ENCODE measurements at regions not wholly inside any gene's neighbourhood (a gene's known extent, or its start where the extent isn't known, plus 50 kb on each side); places are given as distances from the start of the nearest gene placed in this dataset.
"Not testable (repeated sequence)": the region's sequence is repeated elsewhere in the genome, so short reads cannot be mapped to it uniquely, and the experiment has no call there.

GRCh38 chr12:13924286-13924685, 57.1 kb downstream of the GRIN2B start:
- H3K9me3 Mint-ChIP-seq, result peaks cover 0 to 9% of the 10 kb centered on the region in 2 donors
- no peak overlapping the region for H3K4me3 Mint-ChIP-seq
- H3K27me3 Mint-ChIP-seq, result peaks cover 9 to 11% of the 10 kb centered on the region in 2 donors
- ATAC-seq (replicated peaks) (no peak), DNase-seq (no peak)
- no peaks in the 10 kb centered on the region for H3K36me3 Mint-ChIP-seq (ENCODE audit: insufficient read depth)
- H3K27ac Mint-ChIP-seq, result no peak overlapping the region
- no peaks in the 10 kb centered on the region for H3K4me1 Mint-ChIP-seq (ENCODE audit: low read depth in 2 of 2)

GRCh38 chr12:13918897-13919296, 62.5 kb downstream of the GRIN2B start:
- no peaks in the 10 kb centered on the region for H3K4me1 Mint-ChIP-seq (ENCODE audit: low read depth in 2 of 2)
- no peaks in the 10 kb centered on the region for H3K36me3 Mint-ChIP-seq (ENCODE audit: insufficient read depth)
- H3K9me3 Mint-ChIP-seq, result no peaks in the 10 kb centered on the region
- no peaks in the 10 kb centered on the region for H3K27me3 Mint-ChIP-seq
- ATAC-seq (replicated peaks) (no peak), DNase-seq (no peak)
- no peak overlapping the region for H3K27ac Mint-ChIP-seq
- no peak overlapping the region for H3K4me3 Mint-ChIP-seq

GRCh38 chr12:13915096-13915495, 66.3 kb downstream of the GRIN2B start:
- Mint-ChIP-seq H3K4me3 (no peak overlapping the region), H3K27ac (no peak overlapping the region), H3K4me1 (ENCODE audit: low read depth in 2 of 2) (peaks cover 0 to 1% of the 10 kb centered on the region in 2 donors), H3K36me3 (ENCODE audit: insufficient read depth) (no peaks in the 10 kb centered on the region), H3K27me3 (no peaks in the 10 kb centered on the region), H3K9me3 (no peaks in the 10 kb centered on the region)
- DNase-seq (no peak), ATAC-seq (replicated peaks) (no peak)

DNA sequence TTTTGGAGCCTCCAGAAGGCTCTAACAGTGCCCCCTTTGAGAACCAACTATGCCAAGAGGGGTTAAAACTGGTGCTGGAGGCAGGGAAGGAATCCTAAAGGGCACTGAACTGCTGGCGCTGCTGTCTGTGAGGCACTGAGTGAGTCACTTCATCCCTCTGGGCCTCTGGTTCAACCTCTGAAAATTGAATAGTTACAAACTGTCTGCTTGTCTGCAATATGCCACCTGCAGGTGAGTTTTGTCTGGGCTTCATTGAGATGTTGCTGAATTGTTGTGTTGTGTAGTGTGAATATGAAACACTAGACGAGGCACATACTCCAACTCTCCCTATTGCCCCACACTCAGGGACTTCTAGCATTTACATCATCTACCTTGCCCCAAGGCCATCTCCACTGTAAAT, 68.0 kb downstream of the GRIN2B start:
- DNase-seq (no peak), ATAC-seq (replicated peaks) (no peak)
- no peak overlapping the region for H3K27ac Mint-ChIP-seq
- H3K27me3 Mint-ChIP-seq, result no peaks in the 10 kb centered on the region
- no peak overlapping the region for H3K4me3 Mint-ChIP-seq
- H3K4me1 Mint-ChIP-seq (ENCODE audit: low read depth in 2 of 2), result peaks cover 0 to 1% of the 10 kb centered on the region in 2 donors
- no peaks in the 10 kb centered on the region for H3K36me3 Mint-ChIP-seq (ENCODE audit: insufficient read depth)
- no peaks in the 10 kb centered on the region for H3K9me3 Mint-ChIP-seq

DNA sequence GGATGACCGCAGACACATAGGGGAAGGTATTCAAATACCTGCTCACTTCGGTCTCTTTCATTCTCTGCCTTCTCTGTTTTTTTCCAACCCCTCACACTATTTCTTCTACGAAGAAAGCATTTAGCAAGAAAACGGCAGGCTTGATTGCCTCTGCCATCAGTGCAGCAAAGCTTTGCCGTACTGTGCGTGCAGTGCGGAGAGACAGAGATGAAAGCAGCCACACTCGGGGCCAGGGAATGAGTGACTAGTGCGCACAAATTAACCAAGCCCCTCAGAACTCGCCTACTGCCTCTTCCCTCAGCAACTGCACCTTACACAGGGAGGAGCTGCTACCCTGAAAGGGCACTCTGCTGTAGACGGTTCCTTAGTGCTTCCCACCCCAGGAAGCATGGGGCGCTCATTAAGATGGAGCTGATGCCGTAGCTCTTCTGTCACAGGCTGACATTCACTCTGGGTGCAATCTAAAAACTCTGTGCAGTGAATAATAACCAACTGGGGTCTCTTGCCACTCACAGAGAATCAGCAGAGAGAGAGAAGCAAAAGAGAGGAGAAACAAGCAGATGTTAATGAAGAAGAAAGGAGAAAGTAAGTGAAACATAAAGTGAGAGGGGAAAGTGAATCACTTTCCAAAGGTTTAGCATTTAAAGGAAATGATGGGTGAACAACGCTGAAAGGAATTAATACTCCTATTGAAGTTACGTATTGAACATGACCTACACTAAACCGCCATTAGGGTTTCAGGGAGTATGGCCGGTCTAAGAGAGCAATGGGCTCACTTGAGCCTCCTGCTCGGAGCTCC, 69.4 kb downstream of the GRIN2B start:
- no peaks in the 10 kb centered on the region for H3K36me3 Mint-ChIP-seq (ENCODE audit: insufficient read depth)
- H3K27me3 Mint-ChIP-seq, result no peaks in the 10 kb centered on the region
- DNase-seq (no peak), ATAC-seq (replicated peaks) (no peak)
- no peak overlapping the region for H3K27ac Mint-ChIP-seq
- peaks cover 0 to 1% of the 10 kb centered on the region in 2 donors for H3K4me1 Mint-ChIP-seq (ENCODE audit: low read depth in 2 of 2)
- H3K9me3 Mint-ChIP-seq, result no peaks in the 10 kb centered on the region
- no peak overlapping the region for H3K4me3 Mint-ChIP-seq

DNA sequence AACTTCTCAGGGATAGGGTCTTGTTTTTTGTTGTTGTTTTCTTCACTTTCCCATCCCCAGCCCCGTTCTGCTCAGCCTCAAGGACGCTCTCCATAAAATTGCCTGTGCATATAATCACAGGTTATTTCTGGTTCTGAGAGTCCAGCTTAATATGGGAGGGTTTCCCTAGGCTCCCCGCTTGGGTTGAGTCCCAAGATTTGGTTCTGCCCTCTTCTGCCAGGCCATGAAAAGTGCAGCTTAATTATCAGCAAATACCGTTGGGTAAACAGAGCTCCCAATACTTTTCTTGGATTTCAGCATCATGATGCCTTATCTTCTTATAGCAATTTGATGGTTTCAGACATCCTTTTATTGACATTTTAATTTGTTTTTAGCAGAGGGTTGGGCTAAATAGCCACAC, 75.6 kb downstream of the GRIN2B start:
- H3K36me3 Mint-ChIP-seq (ENCODE audit: insufficient read depth), result no peaks in the 10 kb centered on the region

GRCh38 chr12:13900718-13901117, 80.7 kb downstream of the GRIN2B start:
- Mint-ChIP-seq H3K36me3 (ENCODE audit: insufficient read depth) (no peaks in the 10 kb centered on the region), H3K4me1 (ENCODE audit: low read depth in 2 of 2) (no peaks in the 10 kb centered on the region), H3K27ac (no peak overlapping the region), H3K9me3 (peaks cover 0 to 1% of the 10 kb centered on the region in 2 donors), H3K27me3 (no peaks in the 10 kb centered on the region), H3K4me3 (no peak overlapping the region)
- DNase-seq, result no peak
- ATAC-seq (replicated peaks), result no peak

More for the DNA sequence above, 75.6 kb downstream of the GRIN2B start:
- Mint-ChIP-seq H3K27ac (no peak overlapping the region), H3K27me3 (no peaks in the 10 kb centered on the region), H3K4me3 (no peak overlapping the region), H3K9me3 (peaks cover 0 to 1% of the 10 kb centered on the region in 2 donors), H3K4me1 (ENCODE audit: low read depth in 2 of 2) (no peaks in the 10 kb centered on the region)
- ATAC-seq (replicated peaks), result no peak
- no peak for DNase-seq

DNA sequence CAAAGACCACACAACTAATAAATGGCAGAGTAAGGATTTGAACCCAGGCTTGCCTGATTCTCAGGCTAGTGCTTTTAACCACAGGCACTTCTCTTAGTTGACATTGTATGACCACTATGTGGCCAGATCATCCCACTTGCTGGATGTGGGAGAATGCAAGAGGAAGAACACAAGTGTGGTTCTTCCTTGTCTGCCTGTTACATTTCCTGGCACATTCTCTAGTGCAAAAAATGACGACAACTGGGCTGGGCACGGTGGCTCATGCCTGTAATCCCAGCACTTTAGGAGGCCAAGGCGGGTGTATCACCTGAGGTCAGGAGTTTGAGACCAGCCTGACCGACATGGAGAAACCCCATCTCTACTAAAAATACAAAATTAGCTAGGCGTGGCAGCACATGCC, 83.0 kb downstream of the GRIN2B start:
- H3K4me1 Mint-ChIP-seq (ENCODE audit: low read depth in 2 of 2); H3K4me3 Mint-ChIP-seq; H3K27ac Mint-ChIP-seq; H3K36me3 Mint-ChIP-seq (ENCODE audit: insufficient read depth); H3K27me3 Mint-ChIP-seq; DNase-seq; ATAC-seq (replicated peaks); H3K9me3 Mint-ChIP-seq: not testable (repeated sequence)

DNA sequence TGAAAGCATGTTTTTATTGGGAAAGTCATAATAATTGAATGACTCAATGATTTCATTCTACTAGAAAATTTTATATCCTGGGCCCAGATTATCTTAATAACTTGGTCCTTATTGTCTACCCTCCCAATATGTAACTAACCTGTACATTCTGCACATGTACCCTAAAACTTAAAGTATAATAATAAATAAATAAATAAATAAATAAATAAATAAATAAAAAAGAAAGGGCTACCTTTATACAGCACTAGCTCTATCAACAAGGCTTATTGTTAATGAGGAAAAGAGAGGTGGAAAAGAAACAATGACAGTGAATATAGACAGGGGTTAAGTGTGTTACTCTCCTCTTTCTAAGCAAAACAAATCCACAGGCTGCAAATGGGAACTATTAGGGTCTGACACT, 83.6 kb downstream of the GRIN2B start:
- Mint-ChIP-seq H3K27me3 (no peaks in the 10 kb centered on the region), H3K9me3 (no peaks in the 10 kb centered on the region), H3K4me3 (no peak overlapping the region), H3K4me1 (ENCODE audit: low read depth in 2 of 2) (no peaks in the 10 kb centered on the region), H3K36me3 (ENCODE audit: insufficient read depth) (no peaks in the 10 kb centered on the region), H3K27ac (no peak overlapping the region)
- ATAC-seq (replicated peaks), result no peak
- DNase-seq, result no peak

DNA sequence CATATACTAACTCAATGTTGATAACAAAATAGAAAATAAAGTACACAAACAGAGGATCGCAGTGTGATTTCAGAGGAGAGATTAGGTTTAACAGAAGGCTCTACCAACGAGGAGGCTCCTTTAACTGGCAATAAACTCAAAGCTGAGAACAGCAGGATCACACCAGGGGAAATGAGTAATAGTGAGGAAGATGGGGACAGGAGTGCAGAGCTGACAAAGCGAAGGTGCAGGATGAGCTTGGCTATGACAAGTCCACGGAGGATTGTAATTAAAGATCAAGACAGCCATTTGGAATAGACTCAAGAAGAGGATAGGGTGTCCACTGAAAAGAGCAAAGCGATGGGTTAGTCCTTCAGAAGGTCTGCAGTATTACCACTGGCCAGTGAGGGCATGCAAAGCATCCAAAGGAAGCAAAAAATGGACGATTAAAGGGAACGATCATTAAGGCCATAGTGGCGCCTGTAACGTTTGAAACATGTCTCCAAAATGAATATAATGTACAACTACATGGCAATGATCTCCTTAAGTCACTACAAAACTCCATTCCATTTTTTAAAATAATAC, 85.3 kb downstream of the GRIN2B start:
- ATAC-seq (replicated peaks) (no peak), DNase-seq (no peak)
- Mint-ChIP-seq H3K4me1 (ENCODE audit: low read depth in 2 of 2) (no peaks in the 10 kb centered on the region), H3K9me3 (no peaks in the 10 kb centered on the region), H3K27me3 (no peaks in the 10 kb centered on the region), H3K36me3 (ENCODE audit: insufficient read depth) (no peaks in the 10 kb centered on the region), H3K27ac (no peak overlapping the region), H3K4me3 (no peak overlapping the region)

GRCh38 chr12:13891902-13892301, 89.5 kb downstream of the GRIN2B start:
- ATAC-seq (replicated peaks) (no peak), DNase-seq (no peak)
- Mint-ChIP-seq H3K27me3 (peaks cover 0 to 11% of the 10 kb centered on the region in 2 donors), H3K4me1 (ENCODE audit: low read depth in 2 of 2) (no peaks in the 10 kb centered on the region), H3K4me3 (no peak overlapping the region), H3K9me3 (no peaks in the 10 kb centered on the region), H3K36me3 (ENCODE audit: insufficient read depth) (no peaks in the 10 kb centered on the region), H3K27ac (no peak overlapping the region)

GRCh38 chr12:13890943-13891342, 90.5 kb downstream of the GRIN2B start:
- DNase-seq, result no peak
- Mint-ChIP-seq H3K9me3 (no peaks in the 10 kb centered on the region), H3K27me3 (peaks cover 0 to 11% of the 10 kb centered on the region in 2 donors), H3K4me3 (no peak overlapping the region), H3K4me1 (ENCODE audit: low read depth in 2 of 2) (no peaks in the 10 kb centered on the region), H3K36me3 (ENCODE audit: insufficient read depth) (no peaks in the 10 kb centered on the region), H3K27ac (no peak overlapping the region)
- ATAC-seq (replicated peaks), result no peak

DNA sequence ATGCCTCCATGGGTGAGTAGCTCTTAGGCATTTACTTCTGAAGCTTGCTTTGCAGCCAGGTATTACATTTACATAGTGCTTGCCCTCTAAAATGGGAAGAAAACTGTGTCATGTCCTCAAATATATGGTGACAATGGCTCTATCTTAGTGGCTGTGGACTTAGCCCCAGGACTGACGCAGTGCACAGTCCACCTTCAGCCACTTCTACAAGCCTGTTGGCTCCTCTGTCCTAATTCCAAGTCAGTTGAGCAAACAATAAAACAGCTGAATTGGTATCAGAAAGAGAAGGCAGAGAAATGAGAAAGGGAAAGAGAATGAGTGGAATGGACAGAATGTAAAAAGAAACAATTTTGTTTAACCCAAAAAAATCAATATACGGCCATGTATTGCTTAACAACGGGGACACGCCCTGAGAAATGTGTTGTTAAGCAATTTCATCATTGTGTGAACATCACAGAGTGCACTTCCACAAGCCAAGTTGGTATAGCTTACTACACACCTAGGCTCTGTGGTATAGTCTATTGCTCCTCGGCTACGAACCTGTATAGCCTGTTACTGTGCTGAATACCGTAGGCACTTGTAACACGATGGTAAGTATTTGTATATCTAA, 93.5 kb downstream of the GRIN2B start:
- DNase-seq (no peak), ATAC-seq (replicated peaks) (no peak)
- H3K36me3 Mint-ChIP-seq (ENCODE audit: insufficient read depth), result no peaks in the 10 kb centered on the region
- H3K4me3 Mint-ChIP-seq, result no peak overlapping the region
- H3K27me3 Mint-ChIP-seq, result peaks cover 6 to 11% of the 10 kb centered on the region in 2 donors
- H3K27ac Mint-ChIP-seq, result no peak overlapping the region
- H3K4me1 Mint-ChIP-seq (ENCODE audit: low read depth in 2 of 2), result no peaks in the 10 kb centered on the region
- no peaks in the 10 kb centered on the region for H3K9me3 Mint-ChIP-seq

- Mint-ChIP-seq H3K9me3 (no peaks in the 10 kb centered on the region), H3K27me3 (peaks cover 0 to 6% of the 10 kb centered on the region in 2 donors), H3K4me3 (no peak overlapping the region), H3K27ac (no peak overlapping the region), H3K4me1 (ENCODE audit: low read depth in 2 of 2) (no peaks in the 10 kb centered on the region), H3K36me3 (ENCODE audit: insufficient read depth) (no peaks in the 10 kb centered on the region)
- no peak for DNase-seq
- no peak for ATAC-seq (replicated peaks)
These were observed 99.2 kb downstream of the GRIN2B start for GRCh38 chr12:13882176-13882575.
